HL-60 (cell line): ENCODE measurements at regions not wholly inside any gene's neighbourhood (a gene's known extent, or its start where the extent isn't known, plus 50 kb on each side); places are given as distances from the start of the nearest gene placed in this dataset.

Experiments used
- CTCF ChIP-seq: IDR thresholded peaks from one replicate; pipeline ENCODE4 v1.5.1; 2011; ENCODE audit warnings: low read length, control low read depth, inconsistent platforms; ENCODE audit not compliant: insufficient read depth
- GABPA ChIP-seq: IDR thresholded peaks from 2 replicates; pipeline ENCODE4 v1.6.1; 2012; ENCODE audit warnings: low read depth
- POLR2AphosphoS5 ChIP-seq: IDR thresholded peaks from 2 replicates; pipeline ENCODE4 v1.6.1; 2012; ENCODE audit warnings: low read depth
- REST ChIP-seq: IDR thresholded peaks from 2 replicates; pipeline ENCODE4 v1.6.1; 2012; ENCODE audit warnings: low read depth; ENCODE audit not compliant: insufficient replicate concordance
- SPI1 ChIP-seq: IDR thresholded peaks from 2 replicates; pipeline ENCODE4 v1.6.1; 2012; ENCODE audit warnings: low read depth, mild to moderate bottlenecking, borderline replicate concordance

GRCh38 chr15:46117071-46117470, 482.2 kb downstream of the SQOR start:
- no peak for TF ChIP-seq REST
- no peak for TF ChIP-seq CTCF
- TF ChIP-seq GABPA: no peak
- no peak for TF ChIP-seq POLR2AphosphoS5
- TF ChIP-seq SPI1: no peak
